OCI-LY7 (cell line): ENCODE measurements at regions not wholly inside any gene's neighbourhood (a gene's known extent, or its start where the extent isn't known, plus 50 kb on each side); places are given as distances from the start of the nearest gene placed in this dataset.
"Not testable (repeated sequence)": the region's sequence is repeated elsewhere in the genome, so short reads cannot be mapped to it uniquely, and the experiment has no call there.

Experiments
- CTCF ChIP-seq: fragments of 200-600 bp; sonication (generic); conservative IDR thresholded peaks from 2 replicates; pipeline ENCODE4 v1.5.1; 2014; ENCODE audit warnings: mild to moderate bottlenecking, antibody characterized with exemption, low read length, moderate library complexity, mixed read lengths
- EZH2phosphoT487 ChIP-seq: fragments of 200-600 bp; sonication (generic); IDR thresholded peaks from 2 replicates; pipeline ENCODE4 v1.6.1; 2018; ENCODE audit warnings: low read depth, borderline replicate concordance, mild to moderate bottlenecking, mixed run types, antibody characterized with exemption, low read length, moderate library complexity, mixed read lengths

- TF ChIP-seq CTCF, EZH2phosphoT487: not testable (repeated sequence)
Observed at GRCh38 chr12:131311279-131311722, 357.6 kb downstream of the ADGRD1 start.
